Limb (tissue), 2 donors: ENCODE measurements at regions not wholly inside any gene's neighbourhood (a gene's known extent, or its start where the extent isn't known, plus 50 kb on each side); places are given as distances from the start of the nearest gene placed in this dataset.
A peak's percentile ranks its signal among the peaks of the same experiment; 100 is the strongest.

Experiments
- DNase-seq, 2 donors: peaks; one replicate each; pipeline ENCODE4 v3.0.0-alpha.2; 2016; ENCODE audit errors: extremely low spot score in 2 of 2

DNA sequence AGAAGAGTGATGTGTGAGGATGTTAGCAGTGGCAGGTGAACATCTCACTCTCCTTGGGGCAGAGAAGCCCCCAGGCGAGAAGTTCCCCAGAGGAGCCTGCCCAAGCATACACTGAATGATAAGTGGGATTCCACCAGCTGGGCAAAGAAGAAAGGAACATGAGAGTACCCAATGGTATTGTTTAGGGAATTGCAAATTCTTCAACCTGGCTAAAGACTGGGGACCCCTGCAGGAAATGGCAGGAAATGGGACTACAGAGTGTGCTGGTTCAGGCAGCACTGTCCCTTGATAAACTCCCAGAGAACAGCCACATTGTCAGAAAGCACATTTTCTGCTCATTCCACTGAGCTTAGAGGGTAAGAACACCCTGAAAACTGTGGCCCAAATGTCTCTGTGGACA lies 121.3 kb downstream of the RPS29 start:
- no peak for DNase-seq

DNA sequence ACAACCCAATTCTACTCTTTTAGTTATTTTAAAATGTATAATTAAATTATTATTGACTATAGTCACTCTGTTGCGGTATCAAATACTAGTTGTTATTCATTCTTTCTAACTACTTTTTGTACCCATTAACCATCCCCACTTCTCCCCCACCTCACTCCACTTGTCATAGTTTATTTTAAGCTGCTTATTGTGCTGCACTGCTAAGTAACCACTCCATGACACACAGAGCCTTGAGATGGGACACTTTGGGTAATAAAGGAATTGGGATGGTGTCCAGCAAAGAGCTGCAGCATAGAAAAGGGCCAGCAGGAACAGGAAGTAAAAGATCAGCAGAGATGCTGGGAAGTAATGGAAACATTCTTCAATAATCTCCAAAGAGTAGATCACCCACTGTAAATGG lies 123.0 kb downstream of the RPS29 start:
- DNase-seq: no peak

DNA sequence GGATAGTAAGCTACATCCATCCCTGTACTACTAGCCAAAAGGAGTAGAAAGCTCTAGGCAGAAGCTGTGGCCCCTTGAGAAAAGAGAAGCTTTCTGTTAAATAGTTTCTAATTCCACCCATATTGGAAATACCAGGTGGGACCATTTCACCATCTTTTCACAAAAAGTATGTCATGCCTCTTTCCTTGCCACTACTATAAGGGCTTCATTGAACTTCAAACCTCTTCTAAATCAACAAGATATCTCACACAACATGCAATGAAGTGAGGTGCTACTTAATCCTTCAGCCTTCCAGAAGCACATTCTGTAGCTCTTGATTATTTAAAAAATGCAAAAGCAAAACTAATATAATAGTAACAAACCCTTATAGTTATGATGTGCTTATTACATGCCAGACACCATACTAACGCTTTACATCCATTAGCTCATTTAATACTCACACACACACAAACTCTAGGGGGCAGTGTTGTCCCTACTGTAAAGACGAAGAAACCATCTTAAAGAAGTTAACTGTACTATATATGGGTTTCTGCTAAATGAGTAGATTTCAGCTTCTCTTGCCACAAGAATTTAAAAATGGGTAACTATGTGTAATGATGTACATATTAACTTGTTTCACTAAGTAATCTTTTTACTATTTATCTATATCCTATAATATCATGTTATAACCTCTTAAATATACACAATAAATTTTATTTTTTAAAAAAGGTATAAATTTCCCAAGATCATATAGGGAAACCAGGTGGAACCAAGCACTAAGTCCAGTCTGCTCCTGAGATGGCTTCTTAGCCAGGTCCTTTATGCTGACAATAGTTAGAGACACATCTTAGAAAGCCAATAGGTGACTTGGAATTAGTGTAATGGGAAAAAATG lies 124.4 kb downstream of the RPS29 start:
- peak in 1 of 2 donors; percentile 59 for DNase-seq

DNA sequence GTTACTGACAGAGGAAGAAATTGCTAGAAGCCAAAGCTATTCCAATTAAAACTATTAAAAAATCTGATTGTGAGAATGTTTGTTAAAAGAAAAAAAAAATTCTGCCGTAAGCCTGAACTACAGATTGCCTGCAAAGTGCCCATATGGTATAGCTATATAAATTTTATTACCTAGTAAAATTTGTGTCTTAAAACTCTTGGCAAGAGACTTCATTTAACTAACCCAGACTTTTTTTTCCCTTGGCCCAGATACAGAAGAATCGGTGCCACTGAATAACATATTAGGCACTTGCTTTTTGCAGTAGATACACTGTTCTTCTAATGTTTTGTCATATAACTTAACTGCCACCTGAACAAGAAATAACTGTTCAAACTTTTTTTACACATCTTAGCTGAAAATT lies 125.5 kb downstream of the RPS29 start:
- no peak for DNase-seq

DNA sequence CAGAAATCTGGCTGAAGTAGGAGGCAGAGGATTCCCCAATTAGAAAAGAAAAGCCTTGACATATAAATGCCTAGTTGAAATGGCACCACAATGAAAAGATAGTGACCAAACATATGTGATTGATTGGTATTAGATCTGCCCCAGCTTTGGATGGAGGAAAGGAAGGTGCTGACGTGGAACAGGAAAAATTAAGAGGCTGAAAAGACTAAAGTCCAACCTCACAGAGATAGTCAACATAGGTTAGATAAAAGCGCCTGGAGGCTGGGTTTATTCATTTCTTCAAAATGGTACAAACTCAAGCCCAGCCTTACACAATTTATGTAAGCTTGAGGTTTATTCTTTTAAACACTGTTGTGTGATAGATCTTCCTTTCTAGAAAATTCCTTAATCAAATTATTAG lies 129.6 kb downstream of the RPS29 start:
- no peak for DNase-seq

DNA sequence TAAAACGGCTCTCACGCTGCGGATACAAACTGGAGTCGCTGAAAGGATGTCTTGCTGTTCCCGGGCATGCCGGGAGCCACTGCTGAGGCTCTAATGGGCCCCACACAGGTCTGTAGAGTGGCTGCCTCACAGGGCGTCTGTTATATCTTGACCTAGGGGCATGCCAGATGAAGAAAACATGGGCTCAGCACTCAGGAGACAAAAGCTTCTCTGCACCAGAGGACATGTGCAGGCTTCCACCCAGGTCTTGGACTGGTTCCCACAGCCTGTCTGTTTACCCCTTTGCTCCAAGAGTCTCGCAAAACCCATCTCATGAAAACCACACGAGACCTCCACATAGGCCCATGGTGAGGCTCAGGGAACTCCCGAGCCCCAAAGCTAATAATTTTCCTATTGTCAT lies 134.2 kb downstream of the RPS29 start:
- no peak for DNase-seq

DNA sequence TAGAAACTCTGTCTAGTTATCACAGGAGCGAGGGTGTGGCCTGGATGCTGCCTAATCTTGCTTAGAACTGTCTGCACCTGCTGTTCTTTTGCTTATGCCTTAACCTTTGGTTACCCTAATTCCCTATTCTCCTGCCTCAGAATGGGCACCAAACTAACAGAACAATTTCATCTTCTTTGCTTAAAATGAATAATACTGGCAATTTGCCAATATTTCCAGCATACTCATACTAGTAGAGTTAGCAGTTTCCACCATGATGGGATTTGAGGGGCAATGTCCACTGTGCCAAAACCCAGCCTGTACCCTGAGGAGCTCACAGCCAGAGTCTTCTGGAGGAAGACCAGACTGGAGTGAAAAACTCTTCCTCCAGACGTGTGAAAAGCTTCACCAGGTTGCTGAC lies 136.4 kb downstream of the RPS29 start:
- DNase-seq: no peak

DNA sequence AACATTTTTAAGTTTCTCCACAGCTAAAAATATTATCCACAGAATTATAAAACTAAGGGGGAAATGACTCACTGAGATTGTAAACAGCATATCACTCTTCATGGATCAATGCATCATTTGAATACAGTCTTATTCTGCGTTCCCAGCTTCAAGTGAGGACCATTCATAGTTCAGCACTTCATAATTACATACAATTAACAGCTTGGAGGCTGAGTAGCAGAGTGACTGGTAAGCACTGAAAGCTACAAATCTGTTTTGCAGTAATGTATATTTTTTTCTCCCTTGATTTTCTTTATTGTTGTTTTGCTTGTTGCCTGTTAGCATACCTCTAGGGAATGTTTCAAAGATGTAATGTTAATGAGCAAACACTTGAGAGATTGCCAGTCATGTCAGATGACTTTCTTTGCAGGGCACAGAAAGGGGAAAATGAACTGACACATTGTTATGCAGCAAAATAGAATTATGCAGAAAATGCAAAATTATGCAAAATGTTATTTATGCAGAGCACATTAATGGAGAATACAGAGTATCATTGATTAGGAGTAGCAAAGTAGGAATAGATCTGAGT lies 138.6 kb downstream of the RPS29 start:
- no peak for DNase-seq

DNA sequence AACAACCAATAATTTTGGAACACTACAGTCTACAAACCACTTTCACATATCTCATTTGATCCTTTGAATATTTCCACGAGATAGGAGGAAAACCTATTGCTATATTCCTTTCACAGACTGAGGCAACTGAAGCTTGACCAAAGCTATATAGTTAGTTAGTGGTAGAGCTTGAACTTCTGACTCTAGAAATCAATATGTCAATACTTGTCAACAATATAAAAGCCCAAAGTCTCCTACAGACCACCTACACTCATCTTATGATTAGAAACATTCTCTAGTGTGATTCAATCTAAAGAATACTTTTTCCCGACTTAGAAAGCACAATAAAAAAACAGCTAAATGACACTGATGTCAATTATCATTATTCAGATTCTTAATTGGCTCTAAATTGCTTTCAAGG lies 139.4 kb downstream of the RPS29 start:
- DNase-seq: no peak

DNA sequence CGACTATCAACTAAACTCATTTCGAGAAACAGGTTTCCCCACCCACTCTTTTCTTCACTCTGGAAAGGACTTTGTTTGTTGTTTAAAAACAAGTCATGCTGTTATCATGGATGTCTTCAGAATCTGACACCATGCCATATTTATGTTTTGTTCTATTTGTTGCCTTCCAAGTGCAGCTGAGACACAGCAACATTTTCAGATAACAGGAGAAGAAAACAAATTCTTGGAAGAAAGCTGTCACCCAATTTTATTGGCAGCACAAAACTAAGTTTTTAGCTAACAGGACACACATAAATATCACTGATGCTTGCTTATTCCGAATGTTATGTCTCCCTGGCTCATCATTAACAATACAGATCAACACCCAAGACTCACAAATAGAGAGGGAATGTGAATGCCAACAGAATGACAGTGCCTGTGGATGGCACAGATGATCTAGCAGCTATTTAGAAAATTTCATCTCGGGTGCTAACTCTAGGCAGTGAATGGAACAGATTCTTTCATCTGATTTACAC lies 147.9 kb downstream of the RPS29 start:
- no peak for DNase-seq

DNA sequence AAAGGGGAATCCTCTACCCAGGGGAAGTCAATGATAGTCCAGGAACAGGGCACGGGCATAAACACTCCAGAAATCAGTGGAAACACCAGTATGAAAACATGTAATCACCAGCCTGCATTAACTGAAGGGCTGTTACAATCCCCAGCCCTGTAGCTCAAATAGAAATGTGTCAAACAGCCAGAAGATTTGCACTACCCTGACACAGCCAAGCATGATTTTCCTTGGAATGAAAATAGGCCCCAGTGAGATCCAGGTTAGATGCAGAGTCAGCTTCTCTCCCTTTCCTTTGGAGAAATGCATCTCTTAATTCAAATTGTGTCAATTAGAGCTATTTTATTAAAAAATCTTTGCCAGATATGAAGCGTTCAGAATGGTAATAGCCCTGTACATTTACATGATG lies 158.1 kb downstream of the RPS29 start:
- DNase-seq: no peak

DNA sequence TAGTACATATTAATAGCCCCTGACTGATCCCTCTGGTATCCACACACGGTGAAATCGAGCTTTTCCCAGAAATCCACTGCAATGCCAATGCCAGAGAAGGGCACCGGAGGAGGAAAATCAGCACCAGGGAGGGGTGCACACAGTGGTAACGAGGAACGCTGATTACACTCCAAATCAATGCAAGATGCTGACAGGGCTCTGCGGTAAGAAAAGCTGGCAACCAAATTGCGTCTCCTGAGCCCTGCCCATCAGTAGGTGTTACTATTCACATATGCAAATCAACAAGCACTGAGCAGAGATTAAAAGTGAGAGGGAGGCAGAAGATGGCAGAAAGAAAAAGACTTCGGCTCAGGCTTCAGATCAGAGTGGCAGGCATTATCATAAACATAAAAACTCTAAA lies 159.1 kb downstream of the RPS29 start:
- no peak for DNase-seq

DNA sequence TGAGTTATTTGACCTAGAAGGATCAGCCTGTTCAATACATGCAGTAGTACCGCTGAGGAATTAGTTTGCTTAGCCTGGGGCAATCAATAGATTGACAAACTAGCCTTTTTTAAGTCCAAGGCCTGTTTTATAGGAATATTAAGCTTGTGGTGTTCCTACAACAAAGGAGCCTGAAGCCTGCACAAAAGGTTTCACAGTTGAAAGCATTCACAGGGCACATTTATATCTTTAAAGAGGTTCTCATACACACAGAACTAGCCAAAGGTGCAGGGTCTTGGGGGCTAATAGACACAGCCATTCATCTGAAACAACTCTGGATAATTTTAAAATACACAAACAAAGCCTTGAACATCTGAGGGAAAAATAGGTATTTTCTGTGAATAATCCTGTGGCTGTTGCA lies 160.3 kb downstream of the RPS29 start:
- DNase-seq: no peak

DNA sequence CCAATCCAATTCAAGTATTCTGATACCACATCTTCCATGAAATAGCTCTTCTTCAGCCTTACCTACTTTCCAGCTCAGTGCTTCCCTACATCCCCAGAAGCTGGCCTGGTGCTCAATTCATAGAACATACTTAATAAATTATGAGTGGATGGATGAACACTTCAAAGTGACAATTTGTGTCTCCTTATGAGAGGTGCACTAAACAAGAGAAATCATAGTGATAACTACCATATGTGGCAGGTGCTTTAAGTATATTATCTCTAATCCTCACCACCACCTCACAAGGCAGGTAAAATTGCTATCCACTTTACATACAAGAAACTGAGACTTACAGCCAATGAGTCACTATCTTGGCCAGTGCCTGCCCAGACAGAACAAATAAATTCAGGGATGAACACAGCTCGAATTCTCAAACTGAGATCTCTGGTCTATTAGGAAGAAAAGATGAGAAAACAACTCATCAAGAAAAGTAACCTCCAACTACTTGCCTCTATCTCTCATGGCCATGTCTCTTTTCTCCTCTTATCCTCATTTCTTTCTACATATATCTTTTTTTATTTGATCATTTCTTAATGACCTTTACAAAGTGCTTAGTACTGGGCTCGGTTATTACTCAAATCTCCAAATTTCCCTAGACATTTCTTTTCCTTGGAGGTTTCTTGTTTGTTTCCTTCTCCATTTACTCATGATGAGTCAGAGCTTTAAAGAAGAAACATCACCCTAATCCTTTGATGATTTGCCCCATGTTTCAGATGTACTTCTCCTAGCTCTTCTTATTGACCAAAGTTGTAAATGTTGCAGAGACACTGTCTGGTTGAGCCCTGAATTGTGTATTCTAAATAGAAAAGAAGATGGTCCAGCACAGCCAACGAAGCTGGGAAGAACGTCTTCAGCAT lies 161.5 kb downstream of the RPS29 start:
- no peak for DNase-seq

DNA sequence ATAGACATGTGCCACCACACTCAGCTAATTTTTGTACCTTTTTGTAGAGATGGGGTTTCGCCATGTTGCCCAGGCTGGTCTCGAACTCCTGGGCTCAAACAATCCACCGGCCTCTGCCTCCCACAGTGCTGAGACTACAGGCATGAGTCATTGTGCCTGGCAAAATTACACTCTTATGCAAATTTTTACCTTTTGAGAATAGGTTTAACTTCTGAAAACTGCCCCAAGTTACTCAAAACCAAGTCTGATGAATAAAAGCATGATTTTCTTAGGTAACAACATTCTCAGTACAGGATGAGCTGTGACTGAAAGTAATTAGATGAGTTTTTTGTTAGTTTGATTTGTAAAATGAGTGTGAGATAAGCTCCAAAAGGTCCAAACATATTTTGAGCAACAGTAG lies 166.0 kb downstream of the RPS29 start:
- no peak for DNase-seq

DNA sequence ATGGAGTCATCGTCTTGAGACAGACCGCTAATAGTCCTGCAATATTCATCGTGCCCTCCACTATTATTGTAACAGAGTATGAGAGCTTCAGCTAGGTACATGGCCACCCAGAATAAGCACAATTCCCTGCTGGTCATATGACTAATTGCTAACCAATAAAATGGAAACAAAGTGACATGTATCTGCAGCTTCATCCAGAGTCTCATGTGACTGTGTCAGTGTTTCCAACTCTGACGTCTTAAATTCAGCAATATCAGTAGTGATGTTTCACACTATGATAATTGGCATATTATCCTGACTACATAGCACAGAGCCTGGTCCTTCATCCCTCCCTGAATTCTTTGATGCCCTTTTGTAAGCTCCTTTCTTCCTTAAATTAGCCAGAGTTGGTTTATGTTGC lies 167.4 kb downstream of the RPS29 start:
- no peak for DNase-seq

DNA sequence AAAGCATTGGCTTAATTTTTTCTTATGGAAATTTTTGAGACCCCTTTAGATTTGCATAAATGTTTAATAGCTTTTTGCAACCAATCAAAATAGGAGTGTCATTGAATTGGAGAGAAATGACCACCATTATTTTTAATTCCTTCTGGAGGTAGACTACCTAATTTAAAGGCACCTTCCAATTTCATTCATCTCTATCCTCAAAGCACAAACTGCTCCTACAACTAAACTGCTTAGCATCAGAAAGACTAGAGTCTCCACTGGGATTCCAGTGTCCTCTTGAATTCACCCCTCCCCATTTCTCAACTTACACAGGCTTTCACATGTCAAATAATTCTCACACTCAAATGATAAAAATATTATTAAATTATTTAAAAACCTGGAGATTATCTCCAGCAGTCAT lies 168.4 kb downstream of the RPS29 start:
- no peak for DNase-seq

DNA sequence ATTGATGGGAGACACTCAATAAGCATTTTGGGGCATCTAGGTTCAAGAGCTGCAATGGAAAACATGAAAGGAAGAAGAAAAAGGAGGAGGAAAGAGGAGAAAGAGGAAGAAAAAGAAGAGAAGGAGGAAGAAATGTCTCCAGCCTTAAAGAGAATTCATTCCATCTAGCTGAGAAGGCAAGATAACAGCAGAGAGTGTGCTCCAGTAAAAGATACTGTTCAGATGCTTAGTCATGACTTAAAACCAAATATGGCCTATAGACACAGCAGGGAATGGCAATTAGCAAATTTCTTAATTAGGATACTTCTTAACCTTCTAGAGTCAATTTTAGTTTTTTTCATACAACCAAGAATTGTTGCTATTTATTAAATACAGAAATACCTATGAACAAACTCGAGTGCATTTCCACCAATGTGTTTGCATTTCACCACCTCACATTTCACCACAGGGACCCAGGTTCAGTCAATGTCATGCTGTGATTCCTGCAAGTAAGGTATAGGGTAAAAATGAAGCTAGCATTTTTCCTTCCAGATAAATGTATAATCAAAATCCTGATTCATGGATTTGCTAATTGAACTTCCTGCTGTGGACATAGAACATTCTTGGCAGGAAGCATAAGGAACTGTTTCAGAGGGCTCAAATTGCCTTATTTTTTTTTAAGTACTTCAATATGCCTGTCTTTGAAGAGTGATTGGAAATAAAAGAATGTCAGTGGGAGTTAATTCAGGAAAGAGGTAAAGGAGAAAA lies 177.8 kb downstream of the RPS29 start:
- DNase-seq: no peak

DNA sequence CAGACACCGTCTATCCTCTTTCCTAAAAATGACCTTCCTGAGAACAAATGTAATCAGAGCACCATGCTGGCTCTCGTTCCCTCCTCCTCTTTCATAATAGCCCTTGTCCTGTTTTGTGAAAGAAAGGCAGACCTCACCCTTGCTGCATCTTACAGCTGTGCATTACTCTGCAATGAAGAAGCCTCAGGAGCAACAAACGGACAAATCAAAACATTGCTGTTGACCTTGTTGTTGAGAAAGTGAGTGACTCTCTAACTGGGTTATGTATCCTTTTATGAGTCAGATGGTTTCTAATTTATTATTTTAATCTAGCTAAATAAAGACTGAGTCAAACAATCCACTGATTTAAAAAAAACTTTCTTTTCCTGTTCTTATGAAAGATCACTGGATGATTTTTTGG lies 180.9 kb downstream of the RPS29 start:
- DNase-seq: no peak

DNA sequence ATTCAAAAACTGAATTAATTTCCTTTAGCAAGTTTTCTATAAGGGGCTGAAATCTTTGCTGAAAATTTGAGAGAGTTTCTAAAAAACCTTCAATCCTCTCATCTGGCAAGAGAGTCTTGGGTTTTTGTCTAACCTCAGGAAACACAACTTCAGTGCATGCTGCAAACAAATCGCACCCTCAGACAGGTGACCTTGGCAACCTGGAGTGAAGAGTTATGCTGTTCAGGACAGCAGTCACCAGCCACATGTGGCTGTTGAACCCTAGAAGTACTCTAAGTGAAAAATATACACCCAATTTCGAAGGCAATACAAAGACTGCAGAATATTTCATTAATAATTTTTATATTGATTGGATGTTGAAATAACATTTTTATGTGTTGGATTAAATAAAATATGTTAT lies 184.8 kb downstream of the RPS29 start:
- DNase-seq: no peak

DNA sequence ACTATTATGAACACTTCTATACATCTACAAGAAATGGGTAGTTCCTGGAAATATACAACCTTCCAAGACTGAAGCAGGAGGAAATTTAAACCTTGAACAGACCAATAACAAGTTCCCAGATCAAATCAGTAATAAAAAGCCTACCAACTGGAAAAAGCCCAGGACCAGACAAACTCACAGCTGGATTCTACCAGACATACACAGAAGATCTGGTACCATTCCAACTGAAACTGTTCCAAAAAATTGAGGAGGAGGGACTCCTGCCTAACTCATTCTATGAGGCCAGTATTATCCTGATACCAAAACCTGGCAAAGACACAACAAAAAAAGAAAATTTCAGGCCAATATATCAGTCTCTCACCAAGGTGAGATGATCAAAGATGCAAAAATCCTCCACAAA lies 189.4 kb downstream of the RPS29 start:
- DNase-seq: no peak
